Hematopoietic multipotent progenitor cell treated with erythropoietin and hydrocortisone succinate and interleukin-3 and kit ligand, for 8 days (in vitro differentiated cells): ENCODE measurements at regions not wholly inside any gene's neighbourhood (a gene's known extent, or its start where the extent isn't known, plus 50 kb on each side); places are given as distances from the start of the nearest gene placed in this dataset.

Experiments
- DNase-seq: peaks from one replicate; pipeline ENCODE4 v3.0.0-alpha.2; 2015

GRCh38 chr19:46945694-46946489 is 73.7 kb upstream of the NPAS1 start:
- no peak for DNase-seq

- no peak for DNase-seq
Observed at GRCh38 chr19:46946611-46947238, 72.9 kb upstream of the NPAS1 start.

GRCh38 chr19:46947866-46948265 is 71.8 kb upstream of the NPAS1 start:
- DNase-seq: no peak

GRCh38 chr19:46950526-46951170 is 69.0 kb upstream of the NPAS1 start:
- DNase-seq: peak; percentile 31

- no peak for DNase-seq
Observed at GRCh38 chr19:46951171-46951986, 68.3 kb upstream of the NPAS1 start.

- DNase-seq: no peak
Observed at GRCh38 chr19:46952874-46953273, 66.8 kb upstream of the NPAS1 start.

- no peak for DNase-seq
Observed at GRCh38 chr19:46953955-46954501, 65.6 kb upstream of the NPAS1 start.

- no peak for DNase-seq
Observed at GRCh38 chr19:46954502-46954992, 65.1 kb upstream of the NPAS1 start.

GRCh38 chr19:46954993-46955812 is 64.4 kb upstream of the NPAS1 start:
- peak; percentile 63 for DNase-seq

GRCh38 chr19:46955813-46956371 is 63.7 kb upstream of the NPAS1 start:
- no peak for DNase-seq

- DNase-seq: no peak
Observed at GRCh38 chr19:46958532-46958931, 61.1 kb upstream of the NPAS1 start.

- DNase-seq: no peak
Observed at GRCh38 chr19:46959894-46960556, 59.6 kb upstream of the NPAS1 start.

GRCh38 chr19:46962030-46962570 is 57.5 kb upstream of the NPAS1 start:
- no peak for DNase-seq

GRCh38 chr19:46963093-46963734 is 56.4 kb upstream of the NPAS1 start:
- no peak for DNase-seq

GRCh38 chr19:46967578-46968032 is 52.0 kb upstream of the NPAS1 start:
- no peak for DNase-seq
